NT2/D1 (cell line): ENCODE measurements at regions not wholly inside any gene's neighbourhood (a gene's known extent, or its start where the extent isn't known, plus 50 kb on each side); places are given as distances from the start of the nearest gene placed in this dataset.

Experiments
- DNase-seq: peaks from one replicate; pipeline ENCODE4 v3.0.0-alpha.2; 2011; ENCODE audit warnings: low read depth, low spot score
- H3K27me3 ChIP-seq: 2 replicates; pipeline ENCODE4 v1.6.0; 2011; ENCODE audit warnings: mild to moderate bottlenecking; ENCODE audit not compliant: insufficient read length, insufficient read depth
- H3K36me3 ChIP-seq: 2 replicates; pipeline ENCODE4 v1.6.1; 2011; ENCODE audit warnings: mild to moderate bottlenecking, low read length, mixed read lengths; ENCODE audit not compliant: insufficient read depth, insufficient read length
- H3K4me1 ChIP-seq: 2 replicates; pipeline ENCODE4 v1.5.1; 2011; ENCODE audit not compliant: insufficient read depth, insufficient read length
- H3K4me3 ChIP-seq: 2 replicates; pipeline ENCODE4 v1.5.1; 2011; ENCODE audit warnings: low read depth; ENCODE audit not compliant: insufficient read length
- H3K9ac ChIP-seq: 2 replicates; pipeline ENCODE4 v1.6.0; 2011; ENCODE audit warnings: low read depth; ENCODE audit not compliant: insufficient read length
- H3K9me3 ChIP-seq: 2 replicates; pipeline ENCODE4 v1.5.1; 2011; ENCODE audit warnings: mild to moderate bottlenecking, low read length; ENCODE audit not compliant: insufficient read depth
- SUZ12 ChIP-seq: IDR thresholded peaks from 2 replicates; pipeline ENCODE4 v1.6.1; 2011; ENCODE audit not compliant: insufficient read length, insufficient read depth; ENCODE audit errors: extremely low read depth
- YY1 ChIP-seq: IDR thresholded peaks from 2 replicates; pipeline ENCODE4 v1.6.1; 2011; ENCODE audit not compliant: insufficient read length, insufficient read depth
- ZNF274 ChIP-seq: IDR thresholded peaks from 2 replicates; pipeline ENCODE4 v1.6.1; 2011; ENCODE audit warnings: mild to moderate bottlenecking, low read depth, low read length

DNA sequence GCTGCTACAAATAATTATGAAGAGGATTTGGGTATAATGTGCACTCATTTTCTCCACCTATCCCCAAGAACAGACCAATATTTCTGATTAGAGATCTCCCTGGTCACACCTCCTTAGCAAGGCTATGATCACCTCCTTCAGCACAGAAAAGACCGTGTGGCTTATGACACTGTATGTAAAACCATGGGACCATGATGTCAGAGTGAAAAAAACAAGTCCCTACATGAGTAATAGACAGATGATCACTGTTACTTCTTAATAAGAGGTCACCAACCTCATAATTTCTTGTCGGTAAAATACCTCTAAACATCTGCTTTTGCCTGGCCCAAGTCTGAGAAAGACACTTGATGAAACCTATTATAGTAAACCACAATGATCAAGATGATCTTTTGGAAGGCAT lies 330.6 kb upstream of the F9 start:
- Histone ChIP-seq H3K4me3 (no peak overlapping the region), H3K9ac (no peak overlapping the region), H3K9me3 (no peaks in the 10 kb centered on the region), H3K27me3 (no peaks in the 10 kb centered on the region), H3K4me1 (no peaks in the 10 kb centered on the region), H3K36me3 (no peaks in the 10 kb centered on the region)
- no peak for TF ChIP-seq YY1
- no peak for TF ChIP-seq SUZ12
- DNase-seq, result no peak

DNA sequence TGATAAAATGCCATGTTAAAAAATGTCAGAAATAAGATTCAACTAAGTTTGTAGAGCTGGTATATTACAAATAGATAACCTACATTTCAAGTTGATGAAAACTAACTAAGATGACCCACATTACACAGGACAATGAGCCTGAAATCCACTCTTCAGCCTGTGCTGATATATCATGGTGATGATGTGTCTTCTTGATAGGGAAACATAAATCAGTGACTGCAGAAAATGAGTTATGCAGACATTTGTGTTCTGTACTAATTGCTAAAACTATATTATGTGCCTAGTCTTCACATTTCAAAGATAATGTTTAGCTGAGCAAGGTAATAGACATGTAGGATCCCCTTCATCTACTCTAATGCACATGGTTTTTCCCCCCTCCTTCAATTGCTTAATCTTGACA lies 331.6 kb upstream of the F9 start:
- Histone ChIP-seq H3K9me3 (no peaks in the 10 kb centered on the region), H3K27me3 (no peaks in the 10 kb centered on the region), H3K36me3 (no peaks in the 10 kb centered on the region), H3K4me1 (no peaks in the 10 kb centered on the region), H3K4me3 (no peak overlapping the region), H3K9ac (no peak overlapping the region)
- TF ChIP-seq ZNF274, result no peak
- TF ChIP-seq YY1, result no peak
- no peak for TF ChIP-seq SUZ12
- no peak for DNase-seq

- Histone ChIP-seq H3K4me3 (no peak overlapping the region), H3K9ac (no peak overlapping the region), H3K36me3 (no peaks in the 10 kb centered on the region), H3K4me1 (no peaks in the 10 kb centered on the region), H3K9me3 (no peaks in the 10 kb centered on the region), H3K27me3 (no peaks in the 10 kb centered on the region)
- no peak for DNase-seq
- TF ChIP-seq ZNF274 (no peak), YY1 (no peak), SUZ12 (no peak)
Observed at GRCh38 chrX:139196890-139197289, 333.6 kb upstream of the F9 start.

DNA sequence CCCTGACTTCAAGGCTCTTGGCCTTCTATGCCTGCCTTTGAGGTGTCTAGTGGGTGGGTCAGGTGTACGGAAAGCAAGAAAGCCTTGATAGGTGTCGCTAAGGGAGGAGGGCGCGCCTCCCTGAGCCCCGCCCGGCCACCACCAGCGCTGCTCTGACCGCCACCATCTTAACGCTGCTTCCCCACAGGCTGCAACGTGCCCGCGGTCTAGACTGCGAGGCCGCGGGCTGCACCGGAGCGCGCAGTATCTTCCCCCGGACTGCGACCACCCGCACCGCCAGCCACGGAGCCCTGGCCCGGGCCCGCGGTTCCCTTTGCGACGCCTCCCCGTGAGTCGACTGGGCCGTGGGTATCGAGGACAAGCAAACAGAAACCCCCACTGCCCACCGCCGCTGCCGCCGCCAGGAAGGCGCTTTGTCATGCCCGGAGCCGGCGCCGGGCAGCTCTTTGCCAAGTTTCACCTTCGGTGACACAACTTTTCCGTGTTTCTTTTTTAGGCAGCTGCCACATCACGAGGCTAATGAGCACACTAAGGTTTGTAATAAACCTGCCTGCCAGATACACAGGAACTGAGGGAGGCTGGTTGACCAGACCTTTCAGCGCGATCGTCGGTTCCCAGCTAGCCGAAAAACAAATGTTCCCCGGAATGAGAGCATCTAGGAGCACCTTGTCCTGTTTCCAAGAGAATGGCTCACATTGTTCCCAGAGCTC lies 335.8 kb upstream of the F9 start:
- no peaks in the 10 kb centered on the region for H3K27me3 ChIP-seq
- no peak for TF ChIP-seq YY1
- TF ChIP-seq ZNF274, result no peak
- no peak for TF ChIP-seq SUZ12
- no peak for DNase-seq
- H3K9me3 ChIP-seq, result no peaks in the 10 kb centered on the region
- H3K9ac ChIP-seq, result no peak overlapping the region
- H3K4me3 ChIP-seq, result no peak overlapping the region
- no peaks in the 10 kb centered on the region for H3K4me1 ChIP-seq
- no peaks in the 10 kb centered on the region for H3K36me3 ChIP-seq

DNA sequence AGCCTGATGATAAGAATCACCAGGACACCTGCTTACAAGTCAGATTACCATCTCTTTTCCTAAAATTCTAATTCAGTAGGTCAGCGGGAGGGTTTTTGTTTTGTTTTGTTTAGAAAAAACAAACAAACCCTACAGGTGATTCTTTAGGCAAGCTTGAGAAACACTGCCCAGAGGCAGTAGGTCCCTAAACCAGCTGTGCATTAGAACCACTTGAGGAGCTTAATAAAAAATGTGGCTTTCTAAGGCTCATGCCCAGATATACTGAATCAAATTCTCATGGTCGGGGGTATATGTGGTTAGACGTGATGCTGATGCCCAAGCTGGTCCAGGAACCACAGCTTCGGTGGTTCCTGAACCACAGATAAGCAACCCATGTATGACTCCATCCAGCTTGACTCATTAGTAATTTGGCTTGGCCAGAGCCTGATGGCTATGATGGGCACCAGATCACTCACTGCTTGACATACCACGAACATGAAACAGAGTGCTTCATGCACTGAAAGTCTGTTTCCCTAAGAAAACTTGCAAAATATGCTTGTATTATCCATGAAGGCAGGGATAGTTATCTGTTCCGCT lies 338.1 kb upstream of the F9 start:
- Histone ChIP-seq H3K4me3 (no peak overlapping the region), H3K9ac (no peak overlapping the region), H3K27me3 (no peaks in the 10 kb centered on the region), H3K9me3 (no peaks in the 10 kb centered on the region), H3K36me3 (no peaks in the 10 kb centered on the region), H3K4me1 (no peaks in the 10 kb centered on the region)
- TF ChIP-seq YY1, result no peak
- no peak for TF ChIP-seq ZNF274
- TF ChIP-seq SUZ12, result no peak
- DNase-seq, result no peak

DNA sequence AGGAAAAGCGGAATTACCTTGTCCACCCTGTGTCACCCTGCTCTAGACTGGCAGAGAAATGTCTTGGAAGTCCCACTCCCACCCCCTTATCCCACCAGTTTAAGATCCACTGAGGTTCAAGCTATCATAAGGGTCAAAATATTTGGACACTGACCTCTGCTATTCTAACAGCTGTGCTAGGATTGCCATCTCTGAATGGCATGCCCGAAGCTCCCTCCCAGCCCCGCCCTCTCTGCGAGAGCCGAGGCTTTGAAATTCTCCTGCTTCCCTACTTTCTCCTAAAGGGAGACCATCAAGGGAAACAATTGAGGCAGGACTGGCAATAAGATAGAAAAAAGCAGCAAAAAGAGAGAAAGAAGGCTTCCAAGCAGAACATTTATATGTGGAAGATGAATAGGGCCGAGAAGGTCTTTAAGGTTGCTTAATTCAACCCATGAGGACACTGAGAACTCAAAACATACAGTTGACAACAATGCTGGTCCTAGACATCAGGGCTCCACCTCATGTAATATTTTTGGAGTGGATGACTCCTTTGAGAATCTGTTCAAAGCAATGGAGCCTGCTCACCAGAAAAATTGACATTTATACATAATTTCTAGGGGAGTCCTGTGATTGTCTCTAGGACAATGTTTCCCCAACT lies 338.7 kb upstream of the F9 start:
- Histone ChIP-seq H3K9ac (no peak overlapping the region), H3K9me3 (no peaks in the 10 kb centered on the region), H3K4me1 (no peaks in the 10 kb centered on the region), H3K36me3 (no peaks in the 10 kb centered on the region), H3K4me3 (no peak overlapping the region), H3K27me3 (no peaks in the 10 kb centered on the region)
- TF ChIP-seq YY1 (no peak), ZNF274 (no peak), SUZ12 (no peak)
- DNase-seq, result no peak

DNA sequence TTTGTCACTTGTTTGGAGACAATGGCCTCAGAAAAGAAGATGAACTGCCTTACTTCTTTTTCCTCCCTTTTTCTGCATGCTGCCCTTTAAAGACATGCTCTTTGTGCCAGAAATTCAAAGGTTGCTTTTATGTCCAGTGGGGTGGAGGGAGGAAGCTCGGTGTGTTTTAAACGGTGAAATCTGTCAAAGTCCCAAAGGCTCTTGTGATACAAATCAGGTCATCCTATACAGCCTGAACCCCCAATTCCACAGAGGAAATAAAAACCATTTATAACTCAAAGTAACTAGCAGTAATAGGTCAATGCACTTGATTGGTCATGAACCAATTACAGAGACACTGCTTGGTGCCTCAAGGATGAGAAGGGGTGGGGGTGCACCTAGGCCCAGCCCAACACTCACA lies 339.3 kb upstream of the F9 start:
- Histone ChIP-seq H3K27me3 (no peaks in the 10 kb centered on the region), H3K36me3 (no peaks in the 10 kb centered on the region)
- TF ChIP-seq SUZ12 (no peak), YY1 (no peak), ZNF274 (no peak)

More for the DNA sequence above, 339.3 kb upstream of the F9 start:
- no peak overlapping the region for H3K4me3 ChIP-seq
- DNase-seq, result no peak
- H3K4me1 ChIP-seq, result no peaks in the 10 kb centered on the region
- H3K9ac ChIP-seq, result no peak overlapping the region
- H3K9me3 ChIP-seq, result no peaks in the 10 kb centered on the region
